NB4 (cell line): ENCODE measurements at regions not wholly inside any gene's neighbourhood (a gene's known extent, or its start where the extent isn't known, plus 50 kb on each side); places are given as distances from the start of the nearest gene placed in this dataset.

ENCODE experiments used
- POLR2A ChIP-seq: IDR thresholded peaks from 2 replicates; pipeline ENCODE4 v1.6.1; 2011; ENCODE audit warnings: mild to moderate bottlenecking; ENCODE audit not compliant: insufficient read length; ENCODE audit errors: extremely low read depth
- TF ChIP-seq, protein P1 (sequence below): IDR thresholded peaks from one replicate; pipeline ENCODE4 v1.5.1; 2012; ENCODE audit warnings: low read depth, low read length
- TF ChIP-seq, protein P2 (sequence below): IDR thresholded peaks from 2 replicates; pipeline ENCODE4 v1.6.1; 2011; ENCODE audit warnings: low read depth, low read length

DNA sequence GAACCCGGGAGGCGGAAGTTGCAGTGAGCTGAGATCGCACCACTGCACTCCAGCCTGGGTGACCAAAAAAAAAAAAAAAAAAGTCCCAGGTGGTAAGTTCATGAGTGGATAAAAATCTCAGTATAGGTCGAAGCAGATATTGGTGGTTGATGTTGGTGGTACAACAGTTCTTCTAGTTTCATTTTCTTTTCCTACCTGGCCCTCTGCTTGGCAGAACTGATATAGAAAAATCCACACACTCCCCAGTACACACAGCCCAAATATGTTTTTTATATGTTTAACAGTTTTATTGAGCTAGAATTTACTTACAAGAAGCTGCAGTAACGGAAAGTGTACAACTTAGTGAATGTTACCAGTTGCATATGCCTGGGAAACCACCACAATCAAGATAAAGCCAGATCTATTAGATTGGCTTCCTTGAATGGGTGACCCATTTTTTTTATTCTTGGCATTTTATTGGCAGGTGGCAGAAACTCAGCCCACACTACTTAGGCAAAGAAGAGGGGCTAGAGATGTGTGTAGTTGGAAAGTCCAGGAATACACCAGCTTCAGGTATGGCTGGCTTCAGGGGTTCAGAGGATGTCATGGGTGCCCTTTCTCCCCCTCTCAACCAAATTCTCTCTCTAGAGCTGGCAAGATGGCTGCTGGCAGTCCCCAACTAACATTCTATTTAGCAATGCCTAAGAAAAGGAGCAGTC is 118.3 kb upstream of the SLC25A33 start:
- no peak for TF ChIP-seq POLR2A
- TF ChIP-seq, protein P1, sequence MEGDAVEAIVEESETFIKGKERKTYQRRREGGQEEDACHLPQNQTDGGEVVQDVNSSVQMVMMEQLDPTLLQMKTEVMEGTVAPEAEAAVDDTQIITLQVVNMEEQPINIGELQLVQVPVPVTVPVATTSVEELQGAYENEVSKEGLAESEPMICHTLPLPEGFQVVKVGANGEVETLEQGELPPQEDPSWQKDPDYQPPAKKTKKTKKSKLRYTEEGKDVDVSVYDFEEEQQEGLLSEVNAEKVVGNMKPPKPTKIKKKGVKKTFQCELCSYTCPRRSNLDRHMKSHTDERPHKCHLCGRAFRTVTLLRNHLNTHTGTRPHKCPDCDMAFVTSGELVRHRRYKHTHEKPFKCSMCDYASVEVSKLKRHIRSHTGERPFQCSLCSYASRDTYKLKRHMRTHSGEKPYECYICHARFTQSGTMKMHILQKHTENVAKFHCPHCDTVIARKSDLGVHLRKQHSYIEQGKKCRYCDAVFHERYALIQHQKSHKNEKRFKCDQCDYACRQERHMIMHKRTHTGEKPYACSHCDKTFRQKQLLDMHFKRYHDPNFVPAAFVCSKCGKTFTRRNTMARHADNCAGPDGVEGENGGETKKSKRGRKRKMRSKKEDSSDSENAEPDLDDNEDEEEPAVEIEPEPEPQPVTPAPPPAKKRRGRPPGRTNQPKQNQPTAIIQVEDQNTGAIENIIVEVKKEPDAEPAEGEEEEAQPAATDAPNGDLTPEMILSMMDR = no peak
- TF ChIP-seq, protein P2, sequence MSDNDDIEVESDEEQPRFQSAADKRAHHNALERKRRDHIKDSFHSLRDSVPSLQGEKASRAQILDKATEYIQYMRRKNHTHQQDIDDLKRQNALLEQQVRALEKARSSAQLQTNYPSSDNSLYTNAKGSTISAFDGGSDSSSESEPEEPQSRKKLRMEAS = no peak
